WTC11 (cell line): ENCODE measurements at regions not wholly inside any gene's neighbourhood (a gene's known extent, or its start where the extent isn't known, plus 50 kb on each side); places are given as distances from the start of the nearest gene placed in this dataset.

Source experiments
- ATAC-seq: fragments of 200-7000 bp; cut with Tn5 transposase; 2 replicates; pipeline ENCODE4 v1.10.0; 2021; ENCODE audit warnings: mild to moderate bottlenecking, moderate library complexity
- CTCF ChIA-PET: fragments of 300-600 bp; sonication (Branson Sonifier 250); formaldehyde crosslinking; loops from one replicate; lab custom pipeline; 2021; ENCODE audit warnings: antibody characterized with exemption; lab: Charles Lee
- POLR2A ChIA-PET: fragments of 350-600 bp; sonication (Branson Sonifier 250); formaldehyde crosslinking; loops from one replicate; lab custom pipeline; 2021; ENCODE audit warnings: antibody characterized with exemption; lab: Charles Lee
- DNase-seq: peaks from one replicate; pipeline ENCODE4 v3.0.0; 2021; ENCODE audit warnings: low spot score
- H3K27ac Mint-ChIP-seq: 2 replicates; pipeline ENCODE4 v1.8.0; 2021; ENCODE audit warnings: mixed read lengths
- H3K27me3 Mint-ChIP-seq: 2 replicates; pipeline ENCODE4 v1.8.0; 2021; ENCODE audit warnings: low read depth, mild to moderate bottlenecking, moderate library complexity, mixed read lengths
- H3K36me3 Mint-ChIP-seq: 2 replicates; pipeline ENCODE4 v1.8.0; 2021; ENCODE audit warnings: mixed read lengths
- H3K4me1 Mint-ChIP-seq: 2 replicates; pipeline ENCODE4 v1.8.0; 2022; ENCODE audit warnings: mixed read lengths
- H3K4me3 Mint-ChIP-seq: 2 replicates; pipeline ENCODE4 v1.8.0; 2021; ENCODE audit warnings: mild to moderate bottlenecking, moderate library complexity, mixed read lengths
- H3K9me3 Mint-ChIP-seq: 2 replicates; pipeline ENCODE4 v1.8.0; 2021; ENCODE audit warnings: mixed read lengths
- ATF2 ChIP-seq: sonication (generic); formaldehyde crosslinking; IDR thresholded peaks from 2 replicates; pipeline ENCODE4 v1.8.1; 2022; ENCODE audit warnings: low read depth, missing genetic modification reagents, borderline replicate concordance
- CDX4 ChIP-seq: fragments of 250-450 bp; sonication (Bioruptor Pico); IDR thresholded peaks from 2 replicates; pipeline ENCODE4 v1.9.0; 2021; ENCODE audit warnings: moderate library complexity, mild to moderate bottlenecking, inconsistent platforms, borderline replicate concordance
- CREB1 ChIP-seq: sonication (generic); formaldehyde crosslinking; IDR thresholded peaks from 2 replicates; pipeline ENCODE4 v1.8.0; 2023; ENCODE audit warnings: mild to moderate bottlenecking, missing genetic modification reagents
- E2F5 ChIP-seq: sonication (generic); formaldehyde crosslinking; IDR thresholded peaks from 2 replicates; pipeline ENCODE4 v1.8.1; 2022; ENCODE audit warnings: mild to moderate bottlenecking, moderate library complexity, missing genetic modification reagents
- ELF4 ChIP-seq: sonication (generic); formaldehyde crosslinking; IDR thresholded peaks from 2 replicates; pipeline ENCODE4 v1.8.1; 2022; ENCODE audit warnings: low read depth, mild to moderate bottlenecking, moderate library complexity, missing genetic modification reagents
- ESRRA ChIP-seq: sonication (generic); formaldehyde crosslinking; IDR thresholded peaks from 2 replicates; pipeline ENCODE4 v1.8.1; 2022; ENCODE audit warnings: mild to moderate bottlenecking, missing genetic modification reagents, borderline replicate concordance
- FOXK1 ChIP-seq: sonication (generic); formaldehyde crosslinking; IDR thresholded peaks from 2 replicates; pipeline ENCODE4 v1.8.0; 2022; ENCODE audit warnings: mild to moderate bottlenecking, moderate library complexity, missing genetic modification reagents
- FOXP1 ChIP-seq: sonication (generic); formaldehyde crosslinking; IDR thresholded peaks from 2 replicates; pipeline ENCODE4 v1.8.0; 2022; ENCODE audit warnings: missing genetic modification reagents, mild to moderate bottlenecking, moderate library complexity, borderline replicate concordance
- GRHL2 ChIP-seq: fragments of 250-450 bp; sonication (Bioruptor Pico); IDR thresholded peaks from 2 replicates; pipeline ENCODE4 v1.8.0; 2022; ENCODE audit warnings: mild to moderate bottlenecking, moderate library complexity; ENCODE audit not compliant: insufficient replicate concordance, severe bottlenecking
- KAT7 ChIP-seq: sonication (generic); formaldehyde crosslinking; IDR thresholded peaks from 2 replicates; pipeline ENCODE4 v1.8.1; 2023; ENCODE audit warnings: missing genetic modification reagents, mild to moderate bottlenecking, borderline replicate concordance
- NFATC4 ChIP-seq: fragments of 250-450 bp; sonication (Bioruptor Pico); IDR thresholded peaks from 2 replicates; pipeline ENCODE4 v1.9.0; 2021; ENCODE audit warnings: mild to moderate bottlenecking
- NR2C2 ChIP-seq: sonication (generic); formaldehyde crosslinking; IDR thresholded peaks from 2 replicates; pipeline ENCODE4 v1.8.0; 2022; ENCODE audit warnings: mild to moderate bottlenecking, missing genetic modification reagents
- OVOL2 ChIP-seq: fragments of 250-450 bp; sonication (Bioruptor Pico); IDR thresholded peaks from 2 replicates; pipeline ENCODE4 v1.9.0; 2021; ENCODE audit warnings: mild to moderate bottlenecking, borderline replicate concordance
- PRDM15 ChIP-seq: sonication (generic); formaldehyde crosslinking; IDR thresholded peaks from 2 replicates; pipeline ENCODE4 v1.8.0; 2022; ENCODE audit warnings: missing genetic modification reagents
- TCF7 ChIP-seq: sonication (generic); formaldehyde crosslinking; IDR thresholded peaks from 2 replicates; pipeline ENCODE4 v1.8.0; 2022; ENCODE audit warnings: mild to moderate bottlenecking, low read depth, missing genetic modification reagents, moderate library complexity
- USF2 ChIP-seq: sonication (generic); formaldehyde crosslinking; IDR thresholded peaks from 2 replicates; pipeline ENCODE4 v1.8.1; 2023; ENCODE audit warnings: mild to moderate bottlenecking, missing genetic modification reagents, moderate library complexity
- ZBTB43 ChIP-seq: sonication (generic); formaldehyde crosslinking; IDR thresholded peaks from 2 replicates; pipeline ENCODE4 v1.8.1; 2023; ENCODE audit warnings: mild to moderate bottlenecking, missing genetic modification reagents
- ZMAT4 ChIP-seq: fragments of 250-450 bp; sonication (Bioruptor Pico); IDR thresholded peaks from 2 replicates; pipeline ENCODE4 v1.9.0; 2021; ENCODE audit warnings: mild to moderate bottlenecking
- ZNF281 ChIP-seq: sonication (generic); formaldehyde crosslinking; IDR thresholded peaks from 2 replicates; pipeline ENCODE4 v1.8.0; 2023; ENCODE audit warnings: mild to moderate bottlenecking, missing genetic modification reagents

- Mint-ChIP-seq H3K4me1 (peaks cover 34% of the 10 kb centered on the region), H3K36me3 (peaks cover 5% of the 10 kb centered on the region), H3K9me3 (peaks cover 17% of the 10 kb centered on the region), H3K4me3 (no peak overlapping the region), H3K27me3 (no peaks in the 10 kb centered on the region), H3K27ac (no peak overlapping the region)
- TF ChIP-seq KAT7 (CRISPR knock-in tag): no peak
- no peak for TF ChIP-seq ESRRA (CRISPR knock-in tag)
- no peak for TF ChIP-seq E2F5 (CRISPR knock-in tag)
- no peak for TF ChIP-seq USF2 (CRISPR knock-in tag)
- no peak for TF ChIP-seq FOXP1
- no peak for TF ChIP-seq OVOL2 (CRISPR knock-in tag)
- TF ChIP-seq ZBTB43 (CRISPR knock-in tag): no peak
- no peak for TF ChIP-seq PRDM15 (CRISPR knock-in tag)
- TF ChIP-seq ZNF281 (CRISPR knock-in tag): no peak
- TF ChIP-seq GRHL2: no peak
- no peak for TF ChIP-seq ATF2
- CTCF ChIA-PET: no interaction called here
- POLR2A ChIA-PET: no interaction called here
- ATAC-seq (no peak), DNase-seq (no peak)
These were observed 529.5 kb downstream of the AGTPBP1 start for GRCh38 chr9:85212209-85212608.

GRCh38 chr9:85208666-85209065, 533.1 kb downstream of the AGTPBP1 start:
- DNase-seq (no peak), ATAC-seq (no peak)
- Mint-ChIP-seq H3K4me1 (peaks cover 20% of the 10 kb centered on the region), H3K36me3 (peaks cover 5% of the 10 kb centered on the region), H3K4me3 (no peak overlapping the region), H3K27ac (no peak overlapping the region), H3K9me3 (peaks cover 22% of the 10 kb centered on the region), H3K27me3 (no peaks in the 10 kb centered on the region)
- CTCF ChIA-PET: no interaction called here
- POLR2A ChIA-PET: no interaction called here
- TF ChIP-seq FOXK1 (CRISPR knock-in tag) (no peak), ZBTB43 (CRISPR knock-in tag) (no peak), FOXP1 (no peak), ELF4 (CRISPR knock-in tag) (no peak), NFATC4 (CRISPR knock-in tag) (no peak), CREB1 (CRISPR knock-in tag) (no peak), CDX4 (CRISPR knock-in tag) (no peak), ZMAT4 (no peak), GRHL2 (no peak), NR2C2 (CRISPR knock-in tag) (no peak), TCF7 (CRISPR knock-in tag) (no peak)
